HG03060 (cell line): ENCODE measurements at regions not wholly inside any gene's neighbourhood (a gene's known extent, or its start where the extent isn't known, plus 50 kb on each side); places are given as distances from the start of the nearest gene placed in this dataset.
"Not testable (repeated sequence)": the region's sequence is repeated elsewhere in the genome, so short reads cannot be mapped to it uniquely, and the experiment has no call there.

Experiments
- ATAC-seq: cut with Tn5 transposase; IDR thresholded peaks from one replicate; pipeline ENCODE4 v1.9.1; 2021; ENCODE audit warnings: low read depth, moderate number of reproducible peaks; ENCODE audit not compliant: unreplicated experiment

- no peak for ATAC-seq
These were observed 488.7 kb downstream of the JRKL start for GRCh38 chr11:96878299-96879051.

GRCh38 chr11:96882622-96883021 is 492.8 kb downstream of the JRKL start:
- ATAC-seq, result not testable (repeated sequence)

GRCh38 chr11:96885405-96885804 is 495.6 kb downstream of the JRKL start:
- ATAC-seq, result no peak

- ATAC-seq, result no peak
These were observed 496.1 kb downstream of the JRKL start for GRCh38 chr11:96885912-96886311.

- ATAC-seq, result no peak
These were observed 504.2 kb downstream of the JRKL start for GRCh38 chr11:96893988-96894387.

GRCh38 chr11:96894587-96894986 is 504.8 kb downstream of the JRKL start:
- no peak for ATAC-seq

- ATAC-seq, result no peak
These were observed 510.2 kb downstream of the JRKL start for GRCh38 chr11:96899971-96900370.

GRCh38 chr11:96905143-96905542 is 515.3 kb downstream of the JRKL start:
- no peak for ATAC-seq

GRCh38 chr11:96905663-96906062 is 515.9 kb downstream of the JRKL start:
- no peak for ATAC-seq

GRCh38 chr11:96906476-96906875 is 516.7 kb downstream of the JRKL start:
- no peak for ATAC-seq

- ATAC-seq, result no peak
These were observed 536.0 kb downstream of the JRKL start for GRCh38 chr11:96925862-96926261.

GRCh38 chr11:96940227-96940626 is 550.4 kb downstream of the JRKL start:
- no peak for ATAC-seq

GRCh38 chr11:96942855-96943254 is 553.0 kb downstream of the JRKL start:
- ATAC-seq, result no peak

GRCh38 chr11:96943970-96944369 is 554.2 kb downstream of the JRKL start:
- ATAC-seq, result no peak

- no peak for ATAC-seq
These were observed 558.3 kb downstream of the JRKL start for GRCh38 chr11:96948066-96948465.

- no peak for ATAC-seq
These were observed 559.7 kb downstream of the JRKL start for GRCh38 chr11:96949464-96949863.

GRCh38 chr11:96954587-96955242 is 564.9 kb downstream of the JRKL start:
- ATAC-seq, result no peak

GRCh38 chr11:96960476-96960875 is 570.7 kb downstream of the JRKL start:
- ATAC-seq, result no peak

- no peak for ATAC-seq
These were observed 571.1 kb downstream of the JRKL start for GRCh38 chr11:96960926-96961325.

- no peak for ATAC-seq
These were observed 572.1 kb downstream of the JRKL start for GRCh38 chr11:96961931-96962330.

- ATAC-seq, result no peak
These were observed 573.6 kb downstream of the JRKL start for GRCh38 chr11:96963375-96963774.

GRCh38 chr11:96964661-96965060 is 574.8 kb downstream of the JRKL start:
- ATAC-seq, result no peak
